ENCODE measurements at regions not wholly inside any gene's neighbourhood (a gene's known extent, or its start where the extent isn't known, plus 50 kb on each side); places are given as distances from the start of the nearest gene placed in this dataset.

GRCh38 chr2:204086167-204086566 lies 149.6 kb downstream of the ICOS start:
- TF ChIP-seq EZH2phosphoT487 (IDR thresholded peaks at IDR 0.05; ENCODE audit: borderline replicate concordance, low read length) (no peak), CTCF (IDR thresholded peaks at IDR 0.05; ENCODE audit: low read depth, low read length, poor library complexity, severe bottlenecking) (no peak)
- Histone ChIP-seq H3K9me3 (ENCODE audit: control insufficient read depth, insufficient read depth, low read length) (no peaks in the 10 kb centered on the region), H3K4me3 (ENCODE audit: low read length) (no peak overlapping the region)

GRCh38 chr2:204089105-204089504 lies 152.5 kb downstream of the ICOS start:
- no peak overlapping the region for H3K27ac ChIP-seq (ENCODE audit: low read depth, low read length)
- TF ChIP-seq EZH2phosphoT487 (IDR thresholded peaks at IDR 0.05; ENCODE audit: borderline replicate concordance, low read length) (no peak), CTCF (IDR thresholded peaks at IDR 0.05; ENCODE audit: low read depth, low read length, poor library complexity, severe bottlenecking) (no peak)
- no peaks in the 10 kb centered on the region for H4K20me1 ChIP-seq (ENCODE audit: control insufficient read depth, insufficient read depth, low read depth, low read length)
- H3K9me3 ChIP-seq (ENCODE audit: control insufficient read depth, insufficient read depth, low read length) = no peaks in the 10 kb centered on the region
- no peaks in the 10 kb centered on the region for H3F3A ChIP-seq (ENCODE audit: control insufficient read depth, insufficient read depth)
- H3K36me3 ChIP-seq (ENCODE audit: control insufficient read depth, low read length) = no peaks in the 10 kb centered on the region
- H3K79me2 ChIP-seq (ENCODE audit: control insufficient read depth, low read length) = no peaks in the 10 kb centered on the region
- H3K9me2 ChIP-seq (replicated peaks; ENCODE audit: control insufficient read depth, low read length) = no peaks in the 10 kb centered on the region
- no peak overlapping the region for H3K4me3 ChIP-seq (ENCODE audit: low read length)
- no peak overlapping the region for H3K4me2 ChIP-seq (ENCODE audit: low read length)
- no peaks in the 10 kb centered on the region for H3K27me3 ChIP-seq (ENCODE audit: control insufficient read depth, low read length)
- H3K4me1 ChIP-seq (ENCODE audit: control insufficient read depth, low read length) = no peaks in the 10 kb centered on the region

More at GRCh38 chr2:204086167-204086566, 149.6 kb downstream of the ICOS start:
- Histone ChIP-seq H4K20me1 (ENCODE audit: control insufficient read depth, insufficient read depth, low read depth, low read length) (no peaks in the 10 kb centered on the region), H3K4me2 (ENCODE audit: low read length) (no peak overlapping the region), H3F3A (ENCODE audit: control insufficient read depth, insufficient read depth) (no peaks in the 10 kb centered on the region), H3K9me2 (replicated peaks; ENCODE audit: control insufficient read depth, low read length) (no peaks in the 10 kb centered on the region), H3K27ac (ENCODE audit: low read depth, low read length) (no peak overlapping the region), H3K27me3 (ENCODE audit: control insufficient read depth, low read length) (peaks cover 7% of the 10 kb centered on the region), H3K36me3 (ENCODE audit: control insufficient read depth, low read length) (no peaks in the 10 kb centered on the region), H3K4me1 (ENCODE audit: control insufficient read depth, low read length) (no peaks in the 10 kb centered on the region), H3K79me2 (ENCODE audit: control insufficient read depth, low read length) (no peaks in the 10 kb centered on the region)

GRCh38 chr2:204089574-204089973 lies 153.0 kb downstream of the ICOS start:
- Histone ChIP-seq H3K4me3 (ENCODE audit: low read length) (no peak overlapping the region), H3K79me2 (ENCODE audit: control insufficient read depth, low read length) (no peaks in the 10 kb centered on the region), H3F3A (ENCODE audit: control insufficient read depth, insufficient read depth) (no peaks in the 10 kb centered on the region), H4K20me1 (ENCODE audit: control insufficient read depth, insufficient read depth, low read depth, low read length) (no peaks in the 10 kb centered on the region), H3K9me2 (replicated peaks; ENCODE audit: control insufficient read depth, low read length) (no peaks in the 10 kb centered on the region), H3K4me2 (ENCODE audit: low read length) (no peak overlapping the region), H3K36me3 (ENCODE audit: control insufficient read depth, low read length) (no peaks in the 10 kb centered on the region), H3K27ac (ENCODE audit: low read depth, low read length) (no peak overlapping the region), H3K4me1 (ENCODE audit: control insufficient read depth, low read length) (no peaks in the 10 kb centered on the region), H3K9me3 (ENCODE audit: control insufficient read depth, insufficient read depth, low read length) (no peaks in the 10 kb centered on the region), H3K27me3 (ENCODE audit: control insufficient read depth, low read length) (no peaks in the 10 kb centered on the region)
- TF ChIP-seq EZH2phosphoT487 (IDR thresholded peaks at IDR 0.05; ENCODE audit: borderline replicate concordance, low read length) = no peak
- no peak for TF ChIP-seq CTCF (IDR thresholded peaks at IDR 0.05; ENCODE audit: low read depth, low read length, poor library complexity, severe bottlenecking)

- no peak overlapping the region for H3K27ac ChIP-seq (ENCODE audit: low read depth, low read length)
- H4K20me1 ChIP-seq (ENCODE audit: control insufficient read depth, insufficient read depth, low read depth, low read length) = no peaks in the 10 kb centered on the region
- H3K9me3 ChIP-seq (ENCODE audit: control insufficient read depth, insufficient read depth, low read length) = no peaks in the 10 kb centered on the region
- H3K27me3 ChIP-seq (ENCODE audit: control insufficient read depth, low read length) = no peaks in the 10 kb centered on the region
- no peaks in the 10 kb centered on the region for H3F3A ChIP-seq (ENCODE audit: control insufficient read depth, insufficient read depth)
- no peaks in the 10 kb centered on the region for H3K79me2 ChIP-seq (ENCODE audit: control insufficient read depth, low read length)
- H3K4me1 ChIP-seq (ENCODE audit: control insufficient read depth, low read length) = no peaks in the 10 kb centered on the region
- H3K36me3 ChIP-seq (ENCODE audit: control insufficient read depth, low read length) = no peaks in the 10 kb centered on the region
- no peak overlapping the region for H3K4me2 ChIP-seq (ENCODE audit: low read length)
- TF ChIP-seq EZH2phosphoT487 (IDR thresholded peaks at IDR 0.05; ENCODE audit: borderline replicate concordance, low read length) = no peak
- TF ChIP-seq CTCF (IDR thresholded peaks at IDR 0.05; ENCODE audit: low read depth, low read length, poor library complexity, severe bottlenecking) = no peak
- H3K4me3 ChIP-seq (ENCODE audit: low read length) = no peak overlapping the region
- H3K9me2 ChIP-seq (replicated peaks; ENCODE audit: control insufficient read depth, low read length) = no peaks in the 10 kb centered on the region
These were observed 153.5 kb downstream of the ICOS start for GRCh38 chr2:204090021-204090420.

Measured in DOHH2 (cell line).